ENCODE measurements at regions not wholly inside any gene's neighbourhood (a gene's known extent, or its start where the extent isn't known, plus 50 kb on each side); places are given as distances from the start of the nearest gene placed in this dataset.
"Not testable (repeated sequence)": the region's sequence is repeated elsewhere in the genome, so short reads cannot be mapped to it uniquely, and the experiment has no call there.

DNA sequence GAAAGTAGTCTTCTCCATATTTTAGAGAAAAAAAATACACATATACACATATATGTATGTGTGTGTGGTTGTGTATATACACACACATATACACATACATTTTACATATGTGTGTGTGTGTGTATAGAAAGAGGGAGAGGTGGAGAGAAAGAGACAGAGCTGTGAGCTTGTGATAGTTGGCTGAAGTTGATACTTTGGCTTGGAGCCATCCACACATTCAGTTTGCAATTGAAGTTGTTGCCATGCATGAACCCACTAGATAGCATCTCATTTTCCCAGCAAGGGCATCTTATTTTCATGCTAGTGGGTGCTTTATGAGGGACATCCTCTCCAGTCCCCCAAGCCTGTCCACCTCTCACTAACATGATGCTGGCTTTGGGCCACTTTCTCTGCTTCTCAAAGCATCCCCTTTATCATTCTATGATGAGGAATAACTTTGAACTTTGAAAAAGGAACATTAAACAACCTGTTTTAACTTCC is 228.6 kb downstream of the ZNF621 start:
- no peak for DNase-seq (ENCODE audit: low read depth)

DNA sequence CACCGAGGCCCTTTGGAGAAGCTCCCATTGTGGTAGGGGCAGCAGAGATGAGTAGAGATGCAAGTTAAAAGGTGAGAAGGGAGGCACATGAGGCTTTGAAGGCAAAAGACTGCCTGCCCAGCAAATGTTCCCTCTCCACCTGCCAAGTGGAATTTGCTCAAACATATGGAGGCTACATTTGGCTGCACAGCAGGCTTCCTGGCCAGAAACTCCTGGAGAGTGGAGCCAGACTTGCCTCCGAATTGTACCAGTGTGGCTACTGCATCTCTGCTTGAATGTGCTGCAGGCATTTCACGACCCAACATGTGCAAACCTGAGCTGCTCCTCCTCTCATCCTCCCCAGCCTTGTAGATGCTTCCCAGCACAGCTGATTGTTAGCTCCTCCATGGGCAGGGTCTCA is 229.2 kb downstream of the ZNF621 start:
- no peak for DNase-seq (ENCODE audit: low read depth)

DNA sequence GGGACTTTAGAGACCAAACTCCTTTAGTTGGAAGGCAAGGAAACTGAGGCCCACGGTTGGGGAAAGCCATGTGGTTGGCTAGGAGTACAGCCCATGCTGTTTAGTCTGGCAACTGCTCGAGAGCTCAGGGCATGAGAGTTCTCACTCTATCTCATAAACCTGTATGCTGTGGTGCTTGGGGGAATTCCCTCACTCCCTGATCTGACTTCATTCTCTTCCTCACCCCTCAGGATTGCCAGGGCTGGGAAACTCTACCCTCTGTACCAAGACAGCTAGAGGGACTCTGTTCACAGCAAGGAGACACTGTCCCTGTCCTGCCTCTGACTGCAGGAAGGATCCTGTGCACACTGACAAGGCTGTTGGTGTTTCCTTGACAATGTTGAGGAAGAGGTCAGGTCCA is 230.2 kb downstream of the ZNF621 start:
- DNase-seq (ENCODE audit: low read depth), result no peak

DNA sequence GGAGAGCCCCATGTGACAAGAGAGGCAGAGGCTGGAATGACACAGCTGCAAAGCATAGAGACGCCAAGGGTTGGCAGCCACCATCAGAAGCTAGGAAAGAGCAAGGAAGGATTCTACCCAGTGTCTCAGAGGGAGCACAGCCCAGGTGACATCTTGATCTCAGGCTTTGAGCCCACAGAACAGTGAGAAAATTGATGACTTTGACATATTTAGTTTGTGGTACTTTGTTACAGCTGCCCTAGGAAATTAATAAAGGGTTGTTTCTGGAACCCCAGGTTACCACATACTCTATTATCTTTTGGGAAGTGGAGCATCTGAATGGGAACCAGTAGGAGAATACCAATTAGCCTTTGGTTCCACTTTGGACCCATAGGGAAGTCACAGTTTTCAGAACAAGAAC is 231.7 kb downstream of the ZNF621 start:
- no peak for DNase-seq (ENCODE audit: low read depth)

DNA sequence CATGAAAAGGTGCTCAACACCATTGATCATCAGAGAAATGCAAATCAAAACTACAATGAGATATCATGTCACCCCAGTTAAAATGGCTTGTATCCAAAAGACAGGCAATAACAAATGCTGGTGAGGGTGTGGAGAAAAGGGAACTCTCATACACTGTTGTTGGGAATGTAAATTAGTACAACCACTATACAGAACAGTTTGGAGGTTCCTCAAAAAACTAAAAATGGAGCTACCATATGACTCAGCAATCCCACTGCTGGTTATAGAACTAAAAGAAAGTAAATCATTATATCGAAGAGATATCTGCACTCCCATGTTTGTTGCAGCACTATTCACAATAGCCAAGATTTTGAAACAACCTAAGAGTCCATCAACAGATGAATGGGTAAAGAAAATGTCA is 238.0 kb downstream of the ZNF621 start:
- not testable (repeated sequence) for DNase-seq (ENCODE audit: low read depth)

DNA sequence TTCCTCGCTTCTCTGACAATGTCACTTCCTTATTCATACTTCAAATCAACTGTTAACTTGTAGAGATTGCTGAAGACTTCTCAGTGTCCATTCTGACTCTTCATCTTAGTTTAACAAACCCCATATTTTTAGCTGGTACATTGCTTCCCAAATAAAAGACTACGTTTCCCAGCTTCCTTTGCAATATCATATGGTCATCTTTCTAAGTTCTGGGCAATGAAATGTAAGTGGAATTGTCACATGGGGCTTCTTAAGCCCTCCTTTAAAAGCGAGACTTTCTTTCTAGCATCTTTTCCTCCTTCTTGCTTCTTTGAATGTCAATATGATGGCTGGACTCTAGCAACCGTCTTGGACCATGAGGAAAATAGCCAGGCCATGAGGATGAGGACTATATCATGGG is 239.0 kb downstream of the ZNF621 start:
- DNase-seq (ENCODE audit: low read depth), result no peak

DNA sequence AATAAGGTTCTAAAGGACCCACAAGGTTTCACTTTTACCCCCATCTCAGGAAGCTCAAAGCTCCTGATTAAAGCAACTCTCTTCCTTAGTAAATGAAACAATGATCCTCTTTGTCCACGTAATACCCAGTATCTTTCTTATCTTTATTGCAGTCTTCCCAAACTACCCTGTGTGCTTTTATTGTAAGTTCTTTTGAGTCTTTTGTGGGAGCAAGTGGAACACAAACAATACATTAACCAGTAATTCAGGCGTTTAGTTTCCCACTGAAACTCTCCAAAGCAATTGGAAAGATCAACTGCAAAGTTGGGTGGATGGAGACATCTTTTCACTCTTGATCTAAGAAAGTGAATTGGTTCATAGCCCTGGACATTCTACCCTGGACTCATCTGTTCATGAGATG is 240.0 kb downstream of the ZNF621 start:
- no peak for DNase-seq (ENCODE audit: low read depth)

DNA sequence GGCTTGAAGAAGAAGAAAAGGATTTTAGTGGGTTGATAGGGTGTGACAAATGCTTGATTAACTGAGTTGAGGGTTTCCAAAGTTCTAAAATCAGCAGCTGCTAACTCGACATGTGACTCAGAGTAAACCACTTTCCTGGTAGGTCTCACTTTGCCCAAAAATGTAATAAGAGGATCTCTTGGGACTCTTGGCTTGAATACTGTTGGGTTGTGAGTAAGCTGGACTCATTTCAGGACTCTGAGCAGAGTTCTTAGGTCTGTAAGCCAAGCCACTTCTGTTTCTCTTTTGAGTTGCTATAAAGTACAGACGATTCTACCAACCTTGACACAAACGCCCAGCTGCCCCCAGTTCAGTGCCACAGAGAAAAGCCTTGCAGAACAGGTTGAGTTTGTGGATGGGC is 241.1 kb downstream of the ZNF621 start:
- DNase-seq (ENCODE audit: low read depth), result no peak

DNA sequence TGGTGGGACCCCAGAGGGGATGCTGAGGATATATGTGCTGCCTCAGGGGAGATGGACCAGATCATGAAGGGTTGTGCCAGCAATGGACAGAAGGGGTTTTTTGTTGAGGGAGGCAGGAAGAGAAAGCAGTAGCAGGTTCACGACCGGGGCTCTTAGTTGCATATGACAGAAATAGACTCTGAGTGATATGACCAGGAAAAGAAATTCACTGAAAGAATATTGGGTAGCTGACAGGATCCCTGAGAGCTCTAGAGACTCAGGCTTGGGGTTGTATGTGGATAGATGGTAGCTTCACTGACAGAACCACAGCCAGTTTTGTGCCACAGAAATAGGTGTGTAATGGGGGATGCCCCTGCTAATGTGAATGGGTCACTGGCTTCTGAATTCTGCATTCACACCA is 241.6 kb downstream of the ZNF621 start:
- no peak for DNase-seq (ENCODE audit: low read depth)

DNA sequence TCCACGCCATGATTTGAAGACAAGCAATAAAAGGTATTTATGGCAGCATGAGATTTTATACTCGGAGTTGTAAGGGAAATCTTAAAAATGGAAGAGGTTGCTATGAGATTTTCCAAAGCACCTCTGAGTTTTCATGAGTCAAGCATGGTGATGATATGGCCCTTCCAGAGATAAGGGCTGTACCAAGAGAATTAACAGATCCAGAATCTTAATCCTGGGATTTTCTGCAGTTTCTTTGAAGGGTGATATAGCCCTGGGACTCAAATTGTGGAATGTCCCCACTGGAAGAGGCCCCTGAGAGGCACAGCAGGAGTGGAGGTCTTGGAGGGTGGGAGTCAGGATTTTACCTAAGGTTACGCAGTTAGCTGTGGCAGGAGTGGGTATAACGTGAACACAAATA is 243.3 kb downstream of the ZNF621 start:
- DNase-seq (ENCODE audit: low read depth), result no peak

DNA sequence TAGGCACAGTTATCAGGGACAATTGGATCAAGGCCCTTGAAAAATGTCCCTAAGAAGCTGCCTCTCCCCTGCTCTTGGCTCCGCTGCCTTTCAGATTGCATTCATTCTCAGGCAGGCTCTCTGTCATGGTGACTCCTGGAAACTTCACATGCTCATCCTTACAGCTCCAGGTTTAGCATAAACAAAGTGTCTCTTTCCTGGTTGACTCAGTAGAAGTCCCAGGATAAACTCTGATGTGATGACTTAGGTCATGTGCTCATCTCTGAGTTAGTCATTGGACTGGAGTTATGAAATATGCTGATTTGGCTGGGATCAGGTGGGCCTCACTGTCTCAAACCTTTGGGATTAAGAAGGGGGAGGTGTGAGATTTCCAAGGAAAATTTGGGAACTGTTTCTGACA is 243.8 kb downstream of the ZNF621 start:
- no peak for DNase-seq (ENCODE audit: low read depth)

DNA sequence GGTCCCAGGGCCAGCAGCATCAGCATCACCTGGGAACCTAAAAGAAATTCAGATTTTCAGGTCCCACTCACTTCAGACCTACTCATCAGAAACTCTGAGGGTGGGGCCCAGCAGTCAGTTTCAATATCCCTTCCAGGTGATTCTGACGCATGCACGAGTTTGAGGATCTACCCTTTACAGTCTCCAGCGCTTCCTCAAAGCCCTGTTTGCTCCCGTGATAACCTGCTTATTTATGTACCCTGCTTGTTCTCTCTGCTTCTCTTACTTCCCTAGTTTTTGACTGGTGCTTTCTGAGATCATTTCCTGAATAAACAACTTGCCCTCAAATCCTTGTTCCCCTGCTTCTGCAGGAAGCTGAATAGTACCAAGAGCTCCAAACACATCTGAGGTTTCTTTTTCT is 245.3 kb downstream of the ZNF621 start:
- DNase-seq (ENCODE audit: low read depth), result no peak

DNA sequence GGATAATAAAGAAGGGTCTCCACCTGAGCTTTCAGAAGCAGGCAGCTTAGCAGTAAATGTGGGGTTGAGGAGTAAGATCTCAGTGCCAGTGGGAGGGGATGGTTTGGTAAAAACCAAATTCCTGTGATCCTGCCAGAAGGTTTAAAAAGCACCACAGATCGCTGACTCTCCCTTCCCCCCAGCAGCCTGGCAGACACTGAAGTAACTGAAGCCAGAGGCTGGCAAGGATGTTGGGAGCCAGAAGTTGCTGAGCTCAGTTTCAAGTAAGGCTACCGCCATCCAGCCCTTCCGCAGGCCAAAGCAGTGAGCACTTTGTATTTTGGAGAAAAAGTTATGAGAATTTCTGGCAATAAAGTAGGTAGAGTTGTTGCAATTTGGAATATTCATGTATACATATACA is 246.4 kb downstream of the ZNF621 start:
- DNase-seq (ENCODE audit: low read depth), result no peak

DNA sequence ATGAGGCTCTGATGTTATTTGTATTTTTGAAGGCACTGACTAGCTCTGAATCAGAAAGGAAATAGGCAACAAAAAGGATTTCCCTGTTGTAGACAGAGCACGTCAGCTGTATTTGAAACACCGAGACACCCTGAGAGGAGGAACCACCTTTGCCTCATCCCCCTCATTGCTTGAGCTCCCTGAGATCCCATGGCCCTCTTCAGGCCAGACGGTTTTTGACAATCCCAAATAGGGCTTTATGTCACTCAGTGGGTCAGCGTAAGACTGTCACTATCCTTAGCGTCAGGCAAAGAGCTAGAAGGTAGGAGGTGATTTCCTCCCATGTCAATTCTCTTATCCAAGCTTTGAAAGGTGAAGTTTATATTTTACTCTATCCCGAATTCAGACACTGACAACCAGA is 254.3 kb downstream of the ZNF621 start:
- no peak for DNase-seq (ENCODE audit: low read depth)

DNA sequence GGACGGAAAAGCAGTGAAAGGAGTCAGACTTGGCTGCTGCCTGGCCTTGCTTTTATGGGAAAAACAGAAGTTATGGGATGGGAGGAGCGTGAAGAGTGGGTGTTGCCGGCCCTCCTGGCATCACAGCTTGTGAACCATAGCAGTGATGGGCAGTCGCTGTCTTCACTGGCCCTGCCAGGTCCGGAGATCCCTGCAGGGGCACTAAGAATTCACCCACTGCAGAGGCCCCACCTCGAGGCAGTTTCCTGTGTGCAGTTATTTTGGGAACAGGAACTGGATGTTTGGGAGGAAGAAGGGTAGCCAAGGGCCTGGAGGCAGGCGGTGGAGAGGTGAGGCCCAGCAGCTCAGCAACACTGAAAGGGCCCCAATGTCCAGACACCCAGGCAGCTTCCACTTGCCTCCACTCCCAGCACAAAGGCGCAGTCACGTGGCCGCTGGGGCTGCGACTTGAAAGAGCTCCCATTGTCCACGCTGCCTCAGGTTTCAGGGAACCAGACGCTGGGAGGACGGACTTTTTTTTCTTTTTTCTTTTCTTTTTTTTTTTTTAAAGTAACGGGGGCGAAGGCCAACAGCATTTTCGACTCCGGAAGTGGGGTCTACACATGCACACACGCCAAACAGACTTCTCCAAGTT is 255.6 kb downstream of the ZNF621 start:
- peak; percentile 62 for DNase-seq (ENCODE audit: low read depth)

DNA sequence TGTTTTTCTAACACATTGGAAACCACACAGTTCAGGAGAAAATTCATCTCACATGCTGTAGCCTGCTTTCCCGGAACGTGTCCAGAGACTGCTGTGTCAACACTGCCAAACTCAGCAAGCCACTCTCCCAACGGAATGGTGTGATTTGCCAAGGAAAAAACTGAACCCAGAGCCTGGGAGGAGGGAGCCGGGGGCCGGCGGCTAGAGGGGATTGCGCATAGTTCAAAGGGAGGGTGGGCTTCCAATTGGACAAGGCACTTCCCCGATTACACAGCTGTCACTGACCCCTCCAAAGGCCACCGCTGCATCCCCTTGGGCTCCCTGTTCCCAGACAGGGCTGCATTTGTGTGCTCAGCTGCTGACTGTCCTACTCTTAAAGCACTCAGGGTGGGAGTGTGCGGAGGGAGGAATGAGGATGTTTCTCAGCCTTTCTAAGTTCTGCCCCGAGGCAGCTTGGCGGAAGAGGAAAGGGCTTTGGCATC is 256.2 kb downstream of the ZNF621 start:
- DNase-seq (ENCODE audit: low read depth), result peak; percentile 52

DNA sequence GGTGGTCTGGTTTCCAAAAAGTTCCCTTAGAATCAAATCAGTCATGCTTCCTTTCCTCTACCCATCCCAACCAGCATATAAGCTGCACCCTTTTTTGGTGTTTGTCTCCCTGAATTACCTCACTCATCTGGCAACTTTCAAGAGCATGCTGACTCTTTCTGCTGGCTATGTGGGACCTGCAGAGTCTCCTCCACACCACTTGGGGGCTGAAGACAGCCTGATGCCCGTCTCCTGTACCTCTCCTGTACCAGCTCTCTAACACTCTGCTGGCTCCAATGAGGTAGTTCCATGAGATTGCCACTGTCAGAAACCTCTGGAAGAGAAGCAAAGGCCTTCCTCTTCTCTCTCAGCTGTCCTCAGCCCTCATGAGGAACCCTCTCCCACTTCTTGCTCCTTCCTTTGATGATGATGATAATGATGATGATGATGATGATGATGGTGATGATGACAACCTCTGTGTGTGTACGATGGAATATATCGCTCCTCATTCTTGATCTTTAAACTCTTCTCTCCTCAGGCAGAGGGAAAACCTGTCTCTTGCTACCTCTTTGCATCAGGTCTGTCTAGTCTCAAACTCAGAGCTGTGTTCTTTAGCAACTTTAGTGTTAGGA is 257.5 kb downstream of the ZNF621 start:
- DNase-seq (ENCODE audit: low read depth), result no peak

DNA sequence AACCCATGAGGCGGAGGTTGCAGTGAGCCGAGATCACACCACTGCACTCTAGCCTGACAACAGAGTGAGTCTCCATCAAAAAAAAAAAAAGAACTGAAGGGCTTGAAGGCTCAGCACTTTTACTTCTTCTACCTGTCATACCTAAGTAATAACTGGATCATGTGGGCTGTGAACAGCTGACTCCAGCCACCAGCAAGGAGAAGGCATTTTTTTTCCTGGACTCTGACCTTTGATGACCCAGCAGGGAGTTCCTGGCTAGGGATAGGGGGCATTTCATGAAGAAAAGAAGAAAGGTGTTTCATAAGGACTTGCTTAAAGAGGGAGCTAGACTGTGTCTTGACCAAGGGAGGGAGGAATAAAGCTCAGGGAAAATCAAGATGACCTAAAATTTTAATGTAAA is 266.0 kb downstream of the ZNF621 start:
- no peak for DNase-seq (ENCODE audit: low read depth)

DNA sequence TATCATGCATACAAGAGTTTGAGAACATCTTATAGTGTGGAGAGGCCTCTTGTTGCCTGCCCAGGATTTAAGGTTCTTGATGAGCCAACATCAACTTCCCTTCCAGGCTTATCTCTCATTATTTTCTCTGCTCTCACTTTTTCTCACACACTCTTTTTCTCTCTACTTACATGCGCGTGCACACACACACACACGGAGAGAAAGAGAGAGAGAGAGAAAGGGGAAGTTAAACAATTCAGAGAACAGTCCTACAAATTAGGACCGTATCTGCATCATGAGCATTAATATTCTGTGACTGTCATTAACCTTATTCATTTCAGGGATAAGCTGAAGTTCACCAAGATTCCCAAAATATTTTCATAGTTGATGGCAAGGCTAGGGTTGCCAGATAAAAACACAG is 269.0 kb downstream of the ZNF621 start:
- no peak for DNase-seq (ENCODE audit: low read depth)

DNA sequence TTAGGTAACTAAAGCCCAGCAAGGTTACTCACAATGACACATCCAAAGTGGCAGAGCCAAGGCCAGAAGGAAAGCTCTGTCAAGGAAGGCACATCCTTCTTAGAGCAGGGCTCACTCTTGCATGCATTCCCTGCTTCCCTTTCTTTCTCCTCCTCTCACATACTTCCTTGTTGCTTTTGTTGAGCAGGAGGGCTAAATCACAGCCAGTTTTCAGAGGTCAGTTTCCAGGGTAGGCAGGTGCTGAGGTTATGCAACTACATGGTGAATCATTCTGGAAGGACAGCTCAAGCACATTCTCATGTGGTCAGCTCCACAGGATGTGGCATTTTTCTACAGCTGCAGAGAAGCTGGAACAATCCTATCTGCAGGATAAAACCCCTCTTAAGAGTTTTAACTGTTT is 275.6 kb downstream of the ZNF621 start:
- DNase-seq (ENCODE audit: low read depth), result peak; percentile 53

DNA sequence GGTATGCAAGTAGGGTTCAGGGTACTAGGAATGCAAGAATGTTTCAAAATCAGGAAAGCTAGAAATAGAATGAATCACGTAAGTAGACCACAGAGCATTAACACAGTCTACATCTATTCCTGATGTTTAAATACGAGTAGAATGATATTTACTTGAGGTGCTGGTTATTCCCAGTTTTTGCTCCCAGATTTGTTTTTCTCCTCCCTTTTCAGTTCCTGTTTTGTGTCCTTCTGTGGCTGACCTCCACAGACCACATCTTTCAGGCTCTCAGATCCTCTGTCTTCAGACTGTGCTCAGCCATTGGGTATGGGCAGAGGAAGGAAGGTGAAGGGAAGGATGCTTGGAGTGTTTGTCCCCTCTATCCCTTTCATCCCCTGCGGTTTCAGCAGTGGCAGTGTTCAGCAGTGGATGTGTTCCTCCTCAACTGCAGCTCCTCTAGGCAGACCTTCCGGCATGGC is 276.6 kb downstream of the ZNF621 start:
- no peak for DNase-seq (ENCODE audit: low read depth)

DNA sequence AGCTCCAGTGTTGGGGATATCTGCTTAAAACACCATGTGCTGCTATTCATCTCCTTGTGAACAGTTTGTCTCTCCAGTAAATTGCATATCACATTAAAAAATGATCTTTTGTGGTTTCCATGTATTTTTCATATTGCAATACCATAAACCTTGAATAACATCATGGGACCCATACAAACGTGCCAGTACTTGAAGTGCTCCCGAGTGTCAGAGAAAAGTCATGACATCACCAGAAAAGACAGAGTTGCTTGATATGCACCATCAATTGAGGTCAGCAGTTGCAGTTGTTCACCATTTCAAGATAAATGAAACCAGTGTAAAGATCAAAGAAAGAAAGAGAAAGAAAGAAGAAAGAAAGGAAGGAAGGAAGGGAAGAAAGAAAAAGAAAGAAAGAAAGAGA is 278.6 kb downstream of the ZNF621 start:
- DNase-seq (ENCODE audit: low read depth), result no peak

DNA sequence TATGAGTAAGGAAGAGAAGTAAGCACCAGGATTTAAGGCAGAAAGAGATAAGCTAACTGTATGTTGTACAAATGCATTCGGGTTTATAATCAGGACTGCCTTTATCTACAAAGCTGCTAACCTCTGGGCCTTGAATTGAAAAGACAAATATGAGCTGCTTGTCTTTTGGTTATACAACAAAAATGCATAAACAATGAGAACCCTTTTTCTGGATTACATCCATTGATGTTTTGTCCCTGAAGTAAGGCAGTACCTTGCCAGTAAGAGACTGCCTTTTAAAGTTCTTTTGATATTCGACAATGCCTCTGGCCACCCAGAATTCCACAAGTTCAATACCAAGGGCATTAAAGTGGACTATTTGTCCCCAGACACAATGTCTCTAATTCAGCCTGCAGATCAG is 280.7 kb downstream of the ZNF621 start:
- DNase-seq (ENCODE audit: low read depth), result no peak

DNA sequence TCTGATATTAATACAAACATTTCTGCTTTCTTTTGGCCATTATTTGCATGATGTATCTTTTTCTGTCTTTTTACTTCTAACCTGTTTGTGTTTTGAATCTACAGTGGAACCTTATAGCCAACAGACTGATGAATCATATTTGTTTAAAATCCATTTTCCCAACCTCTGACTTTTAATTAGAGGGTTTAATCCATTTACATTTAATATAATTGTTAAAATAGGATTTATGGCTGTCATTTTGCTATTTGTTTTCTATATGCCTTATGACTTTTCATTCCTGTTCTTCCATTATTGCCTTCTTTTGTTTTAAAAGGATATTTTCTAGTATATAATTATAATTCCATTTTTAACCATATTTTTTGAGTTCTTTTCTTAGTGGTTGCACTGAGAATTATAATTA is 286.1 kb downstream of the ZNF621 start:
- DNase-seq (ENCODE audit: low read depth), result no peak
